C4-2B (cell line): ENCODE measurements at regions not wholly inside any gene's neighbourhood (a gene's known extent, or its start where the extent isn't known, plus 50 kb on each side); places are given as distances from the start of the nearest gene placed in this dataset.
"Not testable (repeated sequence)": the region's sequence is repeated elsewhere in the genome, so short reads cannot be mapped to it uniquely, and the experiment has no call there.

Experiments
- CTCF ChIP-seq: fragments of 450-650 bp; conservative IDR thresholded peaks from 2 replicates; pipeline ENCODE4 v1.5.1; 2017; ENCODE audit warnings: mild to moderate bottlenecking
- ZFX ChIP-seq: fragments of 450-650 bp; IDR thresholded peaks from 2 replicates; pipeline ENCODE4 v1.6.1; 2017

- not testable (repeated sequence) for TF ChIP-seq CTCF, ZFX
Observed at GRCh38 chr2:90293224-90293623, 1601.8 kb downstream of the RPIA start.
